Limb (tissue), 2 donors: ENCODE measurements at regions not wholly inside any gene's neighbourhood (a gene's known extent, or its start where the extent isn't known, plus 50 kb on each side); places are given as distances from the start of the nearest gene placed in this dataset.
"Not testable (repeated sequence)": the region's sequence is repeated elsewhere in the genome, so short reads cannot be mapped to it uniquely, and the experiment has no call there.

Experiments
- DNase-seq, 2 donors: peaks; one replicate each; pipeline ENCODE4 v3.0.0-alpha.2; 2016; ENCODE audit errors: extremely low spot score in 2 of 2

DNA sequence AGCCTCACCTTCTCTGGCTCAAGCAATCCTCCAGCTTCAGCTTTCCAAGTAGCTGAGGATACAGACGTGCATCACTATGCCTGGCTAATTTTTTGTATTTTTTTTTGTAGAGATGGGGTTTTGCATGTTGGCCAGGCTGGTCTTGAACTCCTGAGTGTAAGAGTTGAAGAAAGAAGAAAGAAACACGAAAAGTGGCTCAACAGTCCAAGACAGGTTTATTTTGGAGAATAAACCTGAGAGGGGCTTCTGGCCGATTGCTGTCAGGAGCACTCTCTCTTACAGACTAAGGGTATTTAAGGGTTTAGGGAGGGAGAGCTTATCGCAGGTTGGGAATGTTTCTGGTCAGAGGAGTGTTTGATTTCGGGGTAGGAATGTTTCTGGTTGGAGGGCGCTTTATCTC lies 75.9 kb downstream of the RRM2 start:
- not testable (repeated sequence) for DNase-seq

GRCh38 chr2:10201201-10201600 lies 78.7 kb downstream of the RRM2 start:
- no peak for DNase-seq

- DNase-seq: no peak
Observed at GRCh38 chr2:10202131-10202665, 79.7 kb downstream of the RRM2 start.

- no peak for DNase-seq
Observed at GRCh38 chr2:10204326-10205161, 82.0 kb downstream of the RRM2 start.

- no peak for DNase-seq
Observed at GRCh38 chr2:10205162-10205475, 82.6 kb downstream of the RRM2 start.

GRCh38 chr2:10208736-10209135 lies 86.2 kb downstream of the RRM2 start:
- no peak for DNase-seq

DNA sequence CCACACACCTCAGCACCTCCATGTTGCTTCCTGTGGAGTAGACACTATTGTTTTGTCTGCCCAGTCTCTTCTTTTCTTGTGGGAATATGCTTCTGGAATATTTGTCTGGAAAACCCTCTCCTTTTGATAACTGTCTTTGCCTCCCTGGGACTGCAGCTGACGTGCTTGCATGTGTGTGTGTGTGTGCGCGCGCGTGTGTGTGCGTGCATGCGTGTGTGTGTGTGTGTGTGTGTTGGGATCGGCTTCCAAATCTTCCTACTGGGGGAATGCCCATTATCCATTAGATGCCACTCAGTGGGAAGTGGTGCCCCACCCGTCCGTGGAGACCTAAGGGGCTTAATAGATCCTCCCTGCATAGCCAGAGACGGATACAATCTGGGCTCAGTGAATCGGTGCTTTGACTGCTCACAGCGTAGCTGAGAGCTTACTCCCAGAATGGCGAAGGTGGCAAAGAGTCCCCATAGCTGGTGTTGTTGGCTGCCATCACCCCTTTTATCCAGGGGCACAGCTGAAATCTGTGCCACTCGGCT lies 86.9 kb downstream of the RRM2 start:
- no peak for DNase-seq

DNA sequence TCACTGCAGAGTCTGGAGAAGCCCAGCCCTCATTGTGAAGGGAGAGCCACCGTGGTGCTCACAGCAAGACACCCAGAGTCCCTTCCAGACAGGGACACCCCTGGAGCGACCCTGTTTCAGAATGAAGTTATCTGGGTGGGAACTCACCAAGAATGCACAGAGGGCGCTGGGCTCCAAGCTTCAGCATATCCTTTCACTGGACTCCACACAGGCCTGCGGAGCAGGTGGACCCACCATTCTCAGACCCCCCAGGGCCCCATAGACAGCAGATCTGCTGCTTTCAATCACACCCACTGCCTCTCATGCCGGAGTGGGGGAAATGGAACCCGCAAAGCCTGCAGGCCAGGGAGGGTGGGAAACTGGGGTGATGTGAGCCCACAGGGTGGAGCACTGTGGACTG lies 87.8 kb downstream of the RRM2 start:
- no peak for DNase-seq

- no peak for DNase-seq
Observed at GRCh38 chr2:10211844-10212422, 89.4 kb downstream of the RRM2 start.

- no peak for DNase-seq
Observed at GRCh38 chr2:10212827-10213226, 89.9 kb upstream of the HPCAL1 start.

DNA sequence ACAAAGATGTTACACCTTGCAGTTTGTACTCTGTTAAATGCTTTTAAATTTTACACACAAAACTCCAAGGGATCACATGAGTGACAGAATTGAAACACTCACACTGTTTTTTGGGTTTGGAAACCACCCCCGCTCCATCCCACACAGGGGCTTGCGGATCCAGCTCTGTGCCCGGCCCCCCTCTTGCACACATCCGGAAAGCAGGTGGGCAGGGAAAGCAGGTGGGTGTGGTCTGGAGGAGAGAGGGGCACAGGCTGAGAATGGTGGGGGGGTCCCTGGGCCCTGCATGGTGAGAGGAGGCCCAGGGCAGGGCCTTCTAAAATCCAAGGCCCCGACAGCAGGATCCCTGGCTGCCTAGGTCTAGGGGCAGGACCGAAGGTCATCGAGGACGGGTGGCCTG lies 88.5 kb upstream of the HPCAL1 start:
- no peak for DNase-seq

DNA sequence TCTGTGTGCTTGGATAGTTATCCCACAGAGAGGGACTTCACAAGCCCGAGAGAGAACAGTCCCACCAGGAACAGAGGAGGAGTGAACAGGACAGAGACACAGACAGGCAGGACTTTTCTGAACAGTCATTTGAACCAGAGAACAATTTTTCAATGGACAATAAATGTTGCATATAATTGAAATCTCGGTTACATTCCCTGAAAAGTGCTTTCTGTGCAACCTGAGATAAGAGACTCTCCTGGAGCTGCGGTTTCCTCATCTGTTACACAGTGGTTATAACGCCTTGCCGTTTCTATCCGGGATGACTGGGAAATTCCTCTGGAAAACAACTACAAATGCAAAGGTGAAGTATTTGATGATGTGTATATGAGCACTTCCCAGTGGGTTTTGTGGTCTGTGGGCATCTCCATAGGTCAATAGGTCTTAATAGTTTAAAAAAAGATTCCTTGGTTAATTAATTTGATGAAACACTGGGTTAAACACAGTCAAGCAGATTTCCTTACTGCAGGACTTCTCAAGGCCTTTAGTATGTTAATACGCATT lies 87.2 kb upstream of the HPCAL1 start:
- no peak for DNase-seq

DNA sequence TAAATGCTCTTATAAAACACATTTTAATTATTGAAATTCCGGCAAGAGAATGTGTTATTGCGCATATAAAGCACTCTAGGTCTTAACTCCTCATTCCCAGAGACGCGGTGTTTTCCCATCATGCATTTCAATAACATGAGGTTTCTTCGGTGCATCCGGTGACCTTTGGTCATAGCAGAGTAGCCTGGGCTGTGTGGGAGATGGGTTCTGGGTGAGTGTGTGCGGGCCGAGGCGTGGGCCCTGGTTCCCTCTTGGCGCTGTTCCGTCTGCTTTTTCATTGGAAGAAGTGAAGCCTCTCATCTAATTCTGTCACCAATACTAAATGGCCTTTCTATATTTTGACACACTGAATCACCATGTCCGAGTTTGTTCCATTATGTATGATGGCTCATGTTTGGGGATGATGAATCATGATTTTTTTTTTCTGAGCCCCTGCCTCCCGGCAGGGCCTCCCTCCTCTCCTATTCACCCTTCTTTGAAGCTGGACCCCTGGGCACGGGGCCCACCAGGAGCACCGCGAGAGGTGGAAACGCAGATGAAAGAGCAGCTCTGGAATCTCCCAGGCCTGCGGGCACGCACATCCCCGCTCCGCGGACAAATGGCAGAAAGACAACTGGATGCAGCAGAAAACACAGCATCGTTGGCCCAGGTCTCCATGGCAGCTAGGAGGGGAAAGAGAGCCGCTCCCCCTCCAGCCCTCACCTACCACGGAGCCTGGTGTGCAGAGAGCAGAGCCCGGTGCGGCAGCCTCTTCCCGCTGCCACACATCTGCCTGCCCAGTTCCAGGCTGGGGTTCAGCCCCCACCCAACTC lies 85.8 kb upstream of the HPCAL1 start:
- DNase-seq: no peak

- no peak for DNase-seq
Observed at GRCh38 chr2:10217489-10218435, 84.9 kb upstream of the HPCAL1 start.

GRCh38 chr2:10220045-10220901 lies 82.4 kb upstream of the HPCAL1 start:
- DNase-seq: no peak

DNA sequence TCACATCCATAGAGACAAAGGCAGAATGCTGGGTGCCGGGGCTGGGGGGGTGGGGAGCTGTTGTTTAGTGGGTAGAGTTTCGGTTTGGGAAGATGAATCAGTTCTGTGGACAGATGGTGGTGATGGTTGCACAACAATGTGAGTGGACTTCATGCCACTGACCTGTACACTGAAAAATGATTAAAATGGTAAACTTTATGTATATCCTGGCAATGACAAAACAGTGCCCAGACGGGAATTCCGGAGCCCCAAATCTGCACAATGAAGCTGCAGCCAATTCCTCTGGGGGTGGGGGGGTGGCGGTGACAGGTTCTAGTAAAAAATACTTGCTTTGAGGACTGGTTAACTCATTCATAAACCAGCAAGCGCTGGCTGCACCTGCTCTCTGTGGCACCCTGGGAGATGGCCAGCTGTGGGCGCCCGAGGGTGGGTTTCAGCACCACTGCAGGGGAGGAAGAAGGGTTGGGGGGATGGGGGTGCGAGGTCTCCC lies 81.8 kb upstream of the HPCAL1 start:
- DNase-seq: no peak

DNA sequence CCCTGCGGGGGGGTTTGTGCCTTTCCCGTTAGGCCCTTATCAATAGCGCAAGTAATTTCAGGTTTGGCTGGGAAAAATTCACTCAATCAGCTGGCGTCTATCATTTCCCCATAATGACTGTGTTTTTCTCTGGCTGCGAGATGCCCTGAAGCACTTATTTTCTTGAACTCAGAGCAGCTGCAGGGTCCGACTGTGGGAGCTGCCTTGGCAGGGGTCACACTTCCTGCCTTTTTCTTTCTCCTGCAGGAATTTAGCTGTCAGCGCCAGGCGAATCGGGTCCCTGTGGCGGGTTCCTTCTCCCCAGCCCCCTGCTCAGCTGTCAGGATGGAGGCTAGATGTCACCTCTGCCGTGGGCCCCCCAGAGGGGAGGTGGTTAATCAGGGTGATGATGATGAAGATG lies 81.3 kb upstream of the HPCAL1 start:
- no peak for DNase-seq

DNA sequence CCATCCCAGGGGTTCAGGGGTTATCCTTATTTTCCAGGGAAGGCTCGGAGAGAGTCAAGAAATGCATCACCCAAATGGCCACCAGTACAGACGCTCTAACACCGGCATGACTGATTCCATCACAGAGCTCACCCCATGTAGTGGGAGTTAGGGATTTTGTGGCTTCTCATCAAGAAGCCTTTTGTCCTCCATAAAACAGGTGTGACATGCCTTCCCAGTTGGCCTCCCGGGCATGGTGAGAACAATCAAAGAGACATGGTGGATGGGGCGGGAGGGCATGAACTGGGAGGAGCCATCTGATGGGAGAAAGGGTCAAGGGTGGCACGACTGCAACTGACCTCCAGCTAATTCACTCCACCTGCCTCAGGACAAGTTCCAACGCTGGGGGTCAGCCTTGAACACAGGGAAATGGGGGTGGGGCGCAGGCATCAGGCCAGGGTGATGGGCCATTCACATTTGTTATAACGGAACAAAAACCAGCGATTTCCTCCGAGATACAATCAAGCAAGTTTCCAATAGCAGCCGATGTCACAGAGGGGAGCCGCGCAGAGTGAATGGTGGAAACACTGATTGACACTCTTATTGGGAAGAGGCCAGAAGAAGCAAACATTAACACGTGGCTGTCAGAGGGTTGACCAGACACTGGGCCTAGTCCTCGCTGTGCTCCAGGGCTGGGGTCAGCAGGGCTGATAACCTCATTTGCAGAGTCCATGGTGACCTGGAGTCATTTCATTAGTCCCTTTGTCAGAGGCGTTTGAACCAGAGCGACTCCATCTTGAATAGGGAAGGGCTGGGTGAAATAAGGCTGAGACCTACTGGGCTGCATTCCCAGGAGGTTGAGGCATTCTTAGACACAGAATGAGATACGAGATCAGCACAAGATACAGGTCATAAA lies 80.5 kb upstream of the HPCAL1 start:
- no peak for DNase-seq
